HG02678 (cell line): ENCODE measurements at regions not wholly inside any gene's neighbourhood (a gene's known extent, or its start where the extent isn't known, plus 50 kb on each side); places are given as distances from the start of the nearest gene placed in this dataset.

Source experiments
- ATAC-seq: cut with Tn5 transposase; IDR thresholded peaks from one replicate; pipeline ENCODE4 v1.9.1; 2021; ENCODE audit warnings: mild to moderate bottlenecking, moderate library complexity; ENCODE audit not compliant: unreplicated experiment

- no peak for ATAC-seq
Observed at GRCh38 chr9:8262625-8263622, 463.3 kb upstream of the DMAC1 start.

GRCh38 chr9:8261737-8262136, 462.2 kb upstream of the DMAC1 start:
- ATAC-seq, result no peak

- ATAC-seq, result no peak
Observed at GRCh38 chr9:8259028-8259427, 459.4 kb upstream of the DMAC1 start.

- ATAC-seq, result no peak
Observed at GRCh38 chr9:8256880-8257279, 457.3 kb upstream of the DMAC1 start.

GRCh38 chr9:8255850-8256249, 456.3 kb upstream of the DMAC1 start:
- no peak for ATAC-seq

GRCh38 chr9:8254541-8254940, 455.0 kb upstream of the DMAC1 start:
- no peak for ATAC-seq

GRCh38 chr9:8252445-8252844, 452.9 kb upstream of the DMAC1 start:
- no peak for ATAC-seq

GRCh38 chr9:8251566-8251965, 452.0 kb upstream of the DMAC1 start:
- no peak for ATAC-seq

- ATAC-seq, result no peak
Observed at GRCh38 chr9:8244505-8245092, 445.0 kb upstream of the DMAC1 start.

- ATAC-seq, result no peak
Observed at GRCh38 chr9:8241201-8241600, 441.6 kb upstream of the DMAC1 start.

GRCh38 chr9:8237096-8237495, 437.5 kb upstream of the DMAC1 start:
- no peak for ATAC-seq

GRCh38 chr9:8235489-8235888, 435.9 kb upstream of the DMAC1 start:
- ATAC-seq, result no peak

- ATAC-seq, result no peak
Observed at GRCh38 chr9:8234316-8234715, 434.7 kb upstream of the DMAC1 start.

GRCh38 chr9:8232726-8233125, 433.1 kb upstream of the DMAC1 start:
- ATAC-seq, result no peak

- ATAC-seq, result no peak
Observed at GRCh38 chr9:8229226-8229625, 429.6 kb upstream of the DMAC1 start.

GRCh38 chr9:8224381-8224801, 424.8 kb upstream of the DMAC1 start:
- ATAC-seq, result no peak

- no peak for ATAC-seq
Observed at GRCh38 chr9:8223861-8224260, 424.3 kb upstream of the DMAC1 start.

- ATAC-seq, result no peak
Observed at GRCh38 chr9:8221462-8221861, 421.9 kb upstream of the DMAC1 start.

- no peak for ATAC-seq
Observed at GRCh38 chr9:8208465-8208864, 408.9 kb upstream of the DMAC1 start.

- ATAC-seq, result no peak
Observed at GRCh38 chr9:8207596-8207995, 408.0 kb upstream of the DMAC1 start.

GRCh38 chr9:8206720-8207119, 407.1 kb upstream of the DMAC1 start:
- no peak for ATAC-seq

- no peak for ATAC-seq
Observed at GRCh38 chr9:8205576-8205975, 406.0 kb upstream of the DMAC1 start.
